ACHN (cell line): ENCODE measurements at regions not wholly inside any gene's neighbourhood (a gene's known extent, or its start where the extent isn't known, plus 50 kb on each side); places are given as distances from the start of the nearest gene placed in this dataset.

Experiments used
- DNase-seq: peaks from one replicate; pipeline ENCODE4 v3.0.0-alpha.2; 2015
- in situ Hi-C: cut with HindIII; loops from 2 replicates; pipeline ENCODE4 v1.10.0; 2017; ENCODE audit warnings: low sequenced_read_pairs, low pct_ligation_motif_present, low pct_unique_long_range_greater_than_20kb

- peak; percentile 77 for DNase-seq
- in situ Hi-C loops, result no loop called here
These were observed 81.5 kb downstream of the EDN1 start for GRCh38 chr6:12371641-12372146.

- in situ Hi-C loops, result no loop called here
- no peak for DNase-seq
These were observed 89.0 kb downstream of the EDN1 start for GRCh38 chr6:12379181-12379580.

- in situ Hi-C loops, result no loop called here
These were observed 91.4 kb downstream of the EDN1 start for GRCh38 chr6:12381587-12381986.

GRCh38 chr6:12383448-12383847 lies 93.3 kb downstream of the EDN1 start:
- DNase-seq, result no peak
- in situ Hi-C loops, result no loop called here

More at GRCh38 chr6:12381587-12381986, 91.4 kb downstream of the EDN1 start:
- no peak for DNase-seq

GRCh38 chr6:12384357-12384912 lies 94.3 kb downstream of the EDN1 start:
- in situ Hi-C loops, result no loop called here
- no peak for DNase-seq

- in situ Hi-C loops, result no loop called here
- no peak for DNase-seq
These were observed 95.2 kb downstream of the EDN1 start for GRCh38 chr6:12385316-12385715.

GRCh38 chr6:12386816-12387215 lies 96.7 kb downstream of the EDN1 start:
- in situ Hi-C loops, result no loop called here
- DNase-seq, result no peak

GRCh38 chr6:12391472-12391871 lies 101.3 kb downstream of the EDN1 start:
- no peak for DNase-seq
- in situ Hi-C loops, result no loop called here

- in situ Hi-C loops, result no loop called here
- no peak for DNase-seq
These were observed 102.3 kb downstream of the EDN1 start for GRCh38 chr6:12392490-12392889.

GRCh38 chr6:12393100-12393499 lies 102.9 kb downstream of the EDN1 start:
- in situ Hi-C loops, result no loop called here
- DNase-seq, result no peak

- DNase-seq, result no peak
- in situ Hi-C loops, result no loop called here
These were observed 104.0 kb downstream of the EDN1 start for GRCh38 chr6:12394170-12394569.

- no peak for DNase-seq
These were observed 105.7 kb downstream of the EDN1 start for GRCh38 chr6:12395898-12396297.

GRCh38 chr6:12401200-12401599 lies 111.0 kb downstream of the EDN1 start:
- DNase-seq, result no peak
- in situ Hi-C loops, result no loop called here

More at GRCh38 chr6:12395898-12396297, 105.7 kb downstream of the EDN1 start:
- in situ Hi-C loops, result no loop called here

GRCh38 chr6:12403201-12403826 lies 113.2 kb downstream of the EDN1 start:
- in situ Hi-C loops, result no loop called here
- DNase-seq, result peak; percentile 39

GRCh38 chr6:12403947-12404647 lies 113.9 kb downstream of the EDN1 start:
- in situ Hi-C loops, result no loop called here
- no peak for DNase-seq

GRCh38 chr6:12404651-12405050 lies 114.5 kb downstream of the EDN1 start:
- in situ Hi-C loops, result no loop called here
- DNase-seq, result no peak

GRCh38 chr6:12408752-12409151 lies 118.6 kb downstream of the EDN1 start:
- no peak for DNase-seq
- in situ Hi-C loops, result no loop called here

GRCh38 chr6:12410946-12411345 lies 120.8 kb downstream of the EDN1 start:
- in situ Hi-C loops, result no loop called here
- DNase-seq, result no peak

- in situ Hi-C loops, result no loop called here
- no peak for DNase-seq
These were observed 124.0 kb downstream of the EDN1 start for GRCh38 chr6:12414096-12414675.
